ENCODE measurements at regions not wholly inside any gene's neighbourhood (a gene's known extent, or its start where the extent isn't known, plus 50 kb on each side); places are given as distances from the start of the nearest gene placed in this dataset.
"Not testable (repeated sequence)": the region's sequence is repeated elsewhere in the genome, so short reads cannot be mapped to it uniquely, and the experiment has no call there.

- no peaks in the 10 kb centered on the region for H3K27me3 ChIP-seq
- no peaks in the 10 kb centered on the region for H3K9me3 ChIP-seq
- H3K4me1 ChIP-seq: no peaks in the 10 kb centered on the region
- no peak overlapping the region for H3K4me3 ChIP-seq (ENCODE audit: low read depth, low read length)
- DNase-seq: no peak
- no peaks in the 10 kb centered on the region for H3K36me3 ChIP-seq
- no peak for TF ChIP-seq CTCF (IDR thresholded peaks at IDR 0.05; ENCODE audit: low read depth, low read length)
Observed at GRCh38 chr7:36057323-36057722, 95.7 kb upstream of the EEPD1 start.

DNA sequence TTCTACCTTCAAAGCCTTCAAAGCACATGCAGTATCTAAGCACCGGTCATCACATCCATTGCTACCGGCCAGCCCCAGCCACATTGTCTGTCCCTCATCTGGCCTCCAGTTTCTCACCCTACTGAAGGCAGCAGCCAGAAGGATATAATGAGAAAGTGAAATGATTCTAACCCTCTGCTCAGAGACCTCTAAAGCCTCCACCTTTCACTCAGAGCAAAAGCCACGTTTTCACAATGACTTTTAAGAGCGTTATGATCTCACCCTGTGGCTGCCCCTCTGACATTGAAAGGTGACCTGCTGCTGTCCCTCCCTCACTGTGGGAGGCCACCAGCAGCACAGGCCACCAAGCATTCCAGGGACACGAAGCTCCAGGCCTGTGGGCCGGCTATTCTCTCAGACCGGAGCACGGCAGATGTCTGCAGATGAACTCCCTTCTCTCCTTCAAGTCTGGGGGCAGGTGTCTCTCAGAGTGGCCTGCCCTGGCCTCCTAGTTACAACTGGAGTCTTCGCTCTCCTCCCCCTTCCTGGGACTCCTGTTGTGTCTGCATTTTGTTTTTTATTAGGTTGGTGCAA lies 94.9 kb upstream of the EEPD1 start:
- Histone ChIP-seq H3K9me3 (no peaks in the 10 kb centered on the region), H3K27me3 (no peaks in the 10 kb centered on the region), H3K4me3 (ENCODE audit: low read depth, low read length) (no peak overlapping the region), H3K4me1 (no peaks in the 10 kb centered on the region), H3K36me3 (no peaks in the 10 kb centered on the region)
- TF ChIP-seq CTCF (IDR thresholded peaks at IDR 0.05; ENCODE audit: low read depth, low read length): no peak
- DNase-seq: no peak

DNA sequence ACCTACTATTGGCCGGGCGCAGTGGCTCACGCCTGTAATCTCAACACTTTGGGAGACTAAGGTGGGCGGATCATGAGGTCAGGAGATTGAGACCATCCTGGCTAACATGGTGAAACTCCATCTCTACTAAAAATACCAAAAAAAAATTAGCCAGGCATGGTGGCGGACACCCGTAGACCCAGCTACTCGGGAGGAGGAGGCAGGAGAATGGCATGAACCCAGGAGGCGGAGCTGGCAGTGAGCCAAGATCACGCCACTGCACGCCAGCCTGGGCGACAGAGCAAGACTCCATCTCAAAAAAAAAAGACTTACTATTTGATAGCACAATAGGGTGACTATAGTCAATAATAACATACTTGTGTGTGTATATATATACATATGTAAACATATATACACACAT lies 92.7 kb upstream of the EEPD1 start:
- not testable (repeated sequence) for H3K36me3 ChIP-seq; H3K4me3 ChIP-seq (ENCODE audit: low read depth, low read length); H3K27me3 ChIP-seq; H3K9me3 ChIP-seq; DNase-seq; H3K4me1 ChIP-seq

- no peak for DNase-seq
- H3K9me3 ChIP-seq: no peaks in the 10 kb centered on the region
- H3K36me3 ChIP-seq: no peaks in the 10 kb centered on the region
- H3K4me1 ChIP-seq: no peaks in the 10 kb centered on the region
- TF ChIP-seq CTCF (IDR thresholded peaks at IDR 0.05; ENCODE audit: low read depth, low read length): no peak
- H3K27me3 ChIP-seq: no peaks in the 10 kb centered on the region
- H3K4me3 ChIP-seq (ENCODE audit: low read depth, low read length): no peak overlapping the region
Observed at GRCh38 chr7:36062154-36062815, 90.8 kb upstream of the EEPD1 start.

GRCh38 chr7:36064676-36065075 lies 88.4 kb upstream of the EEPD1 start:
- no peaks in the 10 kb centered on the region for H3K4me1 ChIP-seq
- no peak for TF ChIP-seq CTCF (IDR thresholded peaks at IDR 0.05; ENCODE audit: low read depth, low read length)
- H3K4me3 ChIP-seq (ENCODE audit: low read depth, low read length): no peak overlapping the region
- DNase-seq: no peak
- no peaks in the 10 kb centered on the region for H3K27me3 ChIP-seq
- no peaks in the 10 kb centered on the region for H3K36me3 ChIP-seq
- H3K9me3 ChIP-seq: no peaks in the 10 kb centered on the region

- not testable (repeated sequence) for DNase-seq; H3K9me3 ChIP-seq; H3K4me1 ChIP-seq; H3K4me3 ChIP-seq (ENCODE audit: low read depth, low read length); H3K27me3 ChIP-seq; H3K36me3 ChIP-seq
Observed at GRCh38 chr7:36065563-36066342, 87.3 kb upstream of the EEPD1 start.

- no peak for DNase-seq
- Histone ChIP-seq H3K27me3 (no peaks in the 10 kb centered on the region), H3K4me1 (no peaks in the 10 kb centered on the region), H3K9me3 (no peaks in the 10 kb centered on the region), H3K4me3 (ENCODE audit: low read depth, low read length) (no peak overlapping the region), H3K36me3 (no peaks in the 10 kb centered on the region)
- TF ChIP-seq CTCF (IDR thresholded peaks at IDR 0.05; ENCODE audit: low read depth, low read length): no peak
Observed at GRCh38 chr7:36066343-36066664, 86.8 kb upstream of the EEPD1 start.

Measured in BE2C (cell line).